ENCODE measurements at regions not wholly inside any gene's neighbourhood (a gene's known extent, or its start where the extent isn't known, plus 50 kb on each side); places are given as distances from the start of the nearest gene placed in this dataset.
"Not testable (repeated sequence)": the region's sequence is repeated elsewhere in the genome, so short reads cannot be mapped to it uniquely, and the experiment has no call there.

- DNase-seq (ENCODE audit: low read depth), result no peak
Measured at GRCh38 chr6:76552268-76552667, 479.8 kb upstream of the IMPG1 start.

GRCh38 chr6:76533661-76534060 lies 461.2 kb upstream of the IMPG1 start:
- no peak for DNase-seq (ENCODE audit: low read depth)

GRCh38 chr6:76532647-76533046 lies 460.2 kb upstream of the IMPG1 start:
- no peak for DNase-seq (ENCODE audit: low read depth)

- no peak for DNase-seq (ENCODE audit: low read depth)
Measured at GRCh38 chr6:76518443-76518842, 446.0 kb upstream of the IMPG1 start.

GRCh38 chr6:76516924-76517323 lies 444.5 kb upstream of the IMPG1 start:
- DNase-seq (ENCODE audit: low read depth), result no peak

GRCh38 chr6:76510489-76510888 lies 438.0 kb upstream of the IMPG1 start:
- DNase-seq (ENCODE audit: low read depth), result no peak

- DNase-seq (ENCODE audit: low read depth), result no peak
Measured at GRCh38 chr6:76509397-76509796, 436.9 kb upstream of the IMPG1 start.

- no peak for DNase-seq (ENCODE audit: low read depth)
Measured at GRCh38 chr6:76506808-76507207, 434.3 kb upstream of the IMPG1 start.

GRCh38 chr6:76495909-76496308 lies 423.4 kb upstream of the IMPG1 start:
- DNase-seq (ENCODE audit: low read depth), result no peak

- DNase-seq (ENCODE audit: low read depth), result not testable (repeated sequence)
Measured at GRCh38 chr6:76491376-76491775, 418.9 kb upstream of the IMPG1 start.

GRCh38 chr6:76490456-76490855 lies 418.0 kb upstream of the IMPG1 start:
- no peak for DNase-seq (ENCODE audit: low read depth)

- no peak for DNase-seq (ENCODE audit: low read depth)
Measured at GRCh38 chr6:76481101-76481500, 408.6 kb upstream of the IMPG1 start.

- no peak for DNase-seq (ENCODE audit: low read depth)
Measured at GRCh38 chr6:76472858-76473257, 400.4 kb upstream of the IMPG1 start.

- no peak for DNase-seq (ENCODE audit: low read depth)
Measured at GRCh38 chr6:76466286-76466685, 393.8 kb upstream of the IMPG1 start.

- no peak for DNase-seq (ENCODE audit: low read depth)
Measured at GRCh38 chr6:76465410-76465809, 392.9 kb upstream of the IMPG1 start.

GRCh38 chr6:76453270-76453669 lies 380.8 kb upstream of the IMPG1 start:
- DNase-seq (ENCODE audit: low read depth), result no peak

GRCh38 chr6:76451926-76452709 lies 379.7 kb upstream of the IMPG1 start:
- no peak for DNase-seq (ENCODE audit: low read depth)

GRCh38 chr6:76448109-76448508 lies 375.6 kb upstream of the IMPG1 start:
- DNase-seq (ENCODE audit: low read depth), result no peak

GRCh38 chr6:76441875-76442274 lies 369.4 kb upstream of the IMPG1 start:
- DNase-seq (ENCODE audit: low read depth), result no peak

- no peak for DNase-seq (ENCODE audit: low read depth)
Measured at GRCh38 chr6:76439811-76440210, 367.3 kb upstream of the IMPG1 start.

- DNase-seq (ENCODE audit: low read depth), result no peak
Measured at GRCh38 chr6:76438768-76439167, 366.3 kb upstream of the IMPG1 start.

GRCh38 chr6:76435174-76435573 lies 362.7 kb upstream of the IMPG1 start:
- no peak for DNase-seq (ENCODE audit: low read depth)

GRCh38 chr6:76422511-76423213 lies 350.2 kb upstream of the IMPG1 start:
- DNase-seq (ENCODE audit: low read depth), result no peak
